HG03135 (cell line): ENCODE measurements at regions not wholly inside any gene's neighbourhood (a gene's known extent, or its start where the extent isn't known, plus 50 kb on each side); places are given as distances from the start of the nearest gene placed in this dataset.

Experiments used
- ATAC-seq: cut with Tn5 transposase; IDR thresholded peaks from one replicate; pipeline ENCODE4 v1.9.1; 2021; ENCODE audit warnings: mild to moderate bottlenecking, moderate library complexity; ENCODE audit not compliant: unreplicated experiment

DNA sequence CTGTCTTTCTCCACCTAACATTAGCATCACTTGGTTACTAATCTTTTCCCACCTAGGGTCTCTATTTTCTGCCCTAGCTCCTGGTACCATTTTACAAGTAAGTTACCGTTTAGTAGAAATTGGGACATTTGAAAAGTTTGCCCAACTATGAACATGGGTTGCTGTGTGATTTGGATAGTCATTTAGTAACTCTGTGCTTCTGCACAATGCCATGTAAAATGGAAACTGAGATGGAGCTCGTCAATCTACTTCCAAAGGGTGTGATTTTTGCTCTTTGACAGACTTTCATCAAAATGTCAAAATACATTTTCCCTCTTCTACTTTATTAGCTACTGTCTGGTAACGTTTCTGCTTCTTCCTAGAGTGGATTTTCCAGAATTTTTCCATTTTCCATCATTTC lies 381.5 kb upstream of the B3GALT2 start:
- ATAC-seq: no peak

DNA sequence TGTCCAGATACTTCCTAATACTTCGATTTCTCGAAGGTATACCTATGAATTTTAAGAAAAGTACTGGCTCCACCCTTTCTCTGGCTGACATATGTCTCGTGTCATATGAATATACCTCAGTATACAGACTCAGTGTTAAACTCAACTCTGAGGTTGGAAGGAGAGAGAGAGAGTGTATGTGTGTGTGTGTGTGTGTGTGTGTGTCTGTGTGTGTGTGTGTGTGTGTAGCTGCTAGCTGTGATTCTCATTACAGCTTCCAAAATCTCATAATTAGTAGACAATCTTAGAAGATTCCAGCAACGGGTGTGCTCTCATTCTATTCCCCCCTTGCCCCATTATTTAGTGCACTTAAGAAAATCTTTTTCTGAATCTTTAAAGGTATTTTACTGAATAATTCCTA lies 380.3 kb upstream of the B3GALT2 start:
- ATAC-seq: no peak

GRCh38 chr1:193565971-193566577 lies 379.7 kb upstream of the B3GALT2 start:
- no peak for ATAC-seq

DNA sequence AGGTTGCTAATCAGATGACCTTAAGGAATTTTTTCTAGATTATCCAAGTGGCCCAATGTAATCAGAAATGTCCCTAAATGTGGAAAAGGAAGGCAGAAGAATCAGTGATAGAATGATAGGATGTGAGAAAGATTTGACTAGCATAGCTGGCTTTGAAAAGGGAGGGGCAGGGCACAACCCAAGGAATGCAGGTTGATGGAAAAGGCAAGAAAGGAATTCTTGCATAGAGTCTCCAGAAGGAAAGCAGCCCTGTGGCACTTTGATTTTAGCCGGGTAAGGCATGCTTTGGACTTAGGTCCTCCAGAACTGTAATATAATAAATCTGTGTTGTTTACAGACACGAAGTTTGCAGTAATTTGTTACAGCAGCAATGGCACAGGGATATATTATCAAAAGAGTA lies 375.7 kb upstream of the B3GALT2 start:
- ATAC-seq: no peak

- ATAC-seq: no peak
Observed at GRCh38 chr1:193558491-193559028, 372.1 kb upstream of the B3GALT2 start.

- no peak for ATAC-seq
Observed at GRCh38 chr1:193555662-193556441, 369.4 kb upstream of the B3GALT2 start.

GRCh38 chr1:193553564-193553963 lies 367.2 kb upstream of the B3GALT2 start:
- no peak for ATAC-seq

DNA sequence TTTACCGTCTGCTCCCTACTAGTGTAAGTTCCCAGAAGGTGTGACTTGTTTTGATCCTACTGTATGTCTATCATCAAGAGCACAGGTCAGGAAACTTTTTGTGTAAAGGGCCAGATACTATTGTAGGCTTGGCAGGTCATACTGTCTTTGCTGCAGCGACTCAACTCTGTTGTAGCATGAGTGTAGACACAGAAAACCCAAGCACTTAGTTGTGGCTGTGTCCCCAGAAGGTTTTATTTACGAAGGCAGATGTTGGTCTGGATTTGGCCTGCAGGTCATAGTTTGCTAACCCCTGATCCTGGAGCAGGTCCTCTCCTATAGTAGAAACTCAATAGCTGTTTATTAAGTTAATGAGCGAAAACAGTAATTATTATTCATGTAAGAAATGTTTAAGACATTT lies 365.9 kb upstream of the B3GALT2 start:
- no peak for ATAC-seq

DNA sequence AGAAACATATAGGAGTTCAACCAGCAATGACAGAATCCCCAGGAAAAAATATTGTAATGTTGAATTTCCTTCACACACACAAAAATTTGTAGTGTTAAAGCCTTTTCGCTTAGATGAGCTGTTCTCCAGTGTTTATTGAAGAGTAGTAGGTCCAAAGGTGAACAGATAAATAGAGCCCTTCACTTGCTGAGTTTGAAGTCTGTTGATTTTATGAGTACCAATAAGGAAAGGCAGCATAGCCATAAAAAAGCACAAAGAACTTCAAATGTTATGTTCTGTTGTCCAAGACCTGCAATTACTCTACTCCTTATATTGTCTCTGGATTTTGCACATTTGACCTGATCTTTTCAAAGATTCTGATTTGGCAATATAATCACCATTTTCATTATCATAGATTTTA lies 362.7 kb upstream of the B3GALT2 start:
- no peak for ATAC-seq

- ATAC-seq: no peak
Observed at GRCh38 chr1:193545171-193545570, 358.8 kb upstream of the B3GALT2 start.

GRCh38 chr1:193543259-193543658 lies 356.8 kb upstream of the B3GALT2 start:
- no peak for ATAC-seq

DNA sequence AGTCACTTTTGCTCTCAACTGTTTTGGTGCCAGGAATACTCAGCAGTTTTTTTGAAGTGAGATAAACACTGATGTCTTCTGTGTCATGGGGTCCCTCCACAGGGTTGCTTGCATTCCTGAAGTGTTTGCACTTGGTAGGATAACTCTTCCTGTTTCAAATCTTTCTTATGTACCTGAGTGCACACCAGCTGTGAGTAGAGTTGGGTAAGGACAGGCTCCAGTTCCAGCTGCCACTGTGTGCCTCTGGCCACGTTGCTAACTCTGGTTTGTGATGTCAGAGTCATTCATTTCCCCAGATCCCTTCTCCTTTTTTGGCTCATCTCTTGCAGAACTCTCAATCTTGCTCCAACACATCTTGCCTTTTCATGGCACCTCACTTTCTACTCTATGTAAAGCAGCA lies 356.3 kb upstream of the B3GALT2 start:
- ATAC-seq: no peak

DNA sequence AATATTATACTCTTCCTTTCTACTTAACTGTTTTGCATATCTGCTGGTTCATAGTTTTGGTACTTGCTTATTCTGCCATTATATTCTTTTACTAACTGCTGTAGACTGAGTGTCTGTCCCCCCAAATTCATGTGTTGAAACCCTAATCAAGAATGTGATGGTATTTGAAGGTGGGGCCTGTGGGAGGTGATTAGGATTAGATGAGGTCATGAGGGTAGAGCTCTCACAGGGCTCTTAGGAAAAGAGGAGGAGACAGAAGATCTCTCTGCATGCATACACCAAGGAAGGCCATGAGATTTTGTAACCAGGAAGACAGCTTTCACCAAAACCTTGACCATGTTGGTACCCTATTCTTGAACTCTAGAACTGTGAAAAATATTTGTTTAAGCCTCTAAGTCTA lies 354.1 kb upstream of the B3GALT2 start:
- peak; percentile 4 for ATAC-seq

DNA sequence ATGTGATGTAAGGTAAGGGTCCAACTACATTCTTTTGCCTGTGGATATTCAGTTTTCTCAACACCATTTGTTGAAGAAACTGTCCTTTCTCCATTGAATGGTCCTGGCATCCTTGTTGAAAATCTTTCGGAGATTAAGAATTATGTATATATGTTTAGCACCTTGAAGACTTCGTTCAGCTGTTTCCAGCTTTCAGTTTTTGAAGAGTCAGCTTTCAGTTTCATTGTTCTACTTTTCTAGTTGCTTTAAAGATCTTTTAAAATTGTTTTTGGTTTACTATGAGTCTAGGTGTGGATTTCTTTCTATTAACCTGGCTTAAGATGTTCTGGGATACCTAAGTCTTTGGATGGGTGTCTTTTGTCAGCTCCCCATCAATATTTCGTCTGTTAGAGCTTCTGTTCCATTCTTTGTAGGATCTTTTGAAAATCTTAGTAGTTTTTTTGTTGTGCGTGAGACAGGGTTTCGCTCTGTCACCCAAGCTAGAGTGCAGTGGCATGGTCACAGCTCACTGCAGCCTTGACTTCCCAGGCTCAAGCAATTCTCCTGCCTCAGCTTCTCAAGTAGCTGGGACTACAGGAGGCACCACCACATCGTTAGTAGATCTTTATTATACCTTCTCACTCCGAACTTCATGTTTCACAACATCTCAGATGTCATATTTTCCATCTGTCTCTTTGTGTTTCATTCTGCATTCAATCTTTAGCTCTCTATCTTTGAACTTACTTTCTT lies 353.5 kb upstream of the B3GALT2 start:
- peak; percentile 61 for ATAC-seq

GRCh38 chr1:193538680-193539079 lies 352.3 kb upstream of the B3GALT2 start:
- no peak for ATAC-seq

- no peak for ATAC-seq
Observed at GRCh38 chr1:193538003-193538354, 351.6 kb upstream of the B3GALT2 start.

DNA sequence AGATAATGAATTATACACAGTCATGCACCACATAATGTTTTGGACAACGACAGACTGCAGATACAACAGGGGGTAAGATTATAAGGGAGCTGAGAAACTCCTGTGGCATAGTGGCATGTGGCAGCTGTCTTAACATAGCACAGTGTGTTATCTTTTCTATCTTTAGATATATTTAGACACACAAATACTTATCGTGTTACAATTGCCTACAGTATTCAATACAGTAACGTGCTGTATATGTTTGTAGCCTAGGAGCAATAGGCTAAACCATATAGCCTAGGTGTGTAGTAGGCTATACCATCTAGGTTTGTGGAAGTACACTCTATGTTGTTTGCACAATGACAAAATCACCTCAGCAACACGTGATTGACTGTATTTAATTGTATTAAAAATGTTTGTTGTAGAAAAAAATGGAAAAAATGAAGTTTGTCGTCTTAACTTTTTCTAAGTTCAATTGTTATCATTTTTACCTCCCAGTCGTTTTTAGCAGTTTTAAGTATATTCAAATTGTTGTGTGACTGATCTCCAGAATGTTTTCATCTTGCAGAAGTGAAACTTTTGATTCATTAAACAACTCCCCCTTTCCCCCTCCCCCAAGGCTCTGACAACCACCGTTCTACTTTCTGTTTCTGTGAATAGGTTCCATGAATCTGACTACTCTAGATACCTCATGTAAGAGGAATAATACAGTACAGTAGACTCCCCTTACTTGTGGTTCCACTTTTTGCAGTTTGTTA lies 351.0 kb upstream of the B3GALT2 start:
- ATAC-seq: peak; percentile 81

GRCh38 chr1:193533853-193534252 lies 347.4 kb upstream of the B3GALT2 start:
- no peak for ATAC-seq

GRCh38 chr1:193525917-193526710 lies 339.7 kb upstream of the B3GALT2 start:
- no peak for ATAC-seq

DNA sequence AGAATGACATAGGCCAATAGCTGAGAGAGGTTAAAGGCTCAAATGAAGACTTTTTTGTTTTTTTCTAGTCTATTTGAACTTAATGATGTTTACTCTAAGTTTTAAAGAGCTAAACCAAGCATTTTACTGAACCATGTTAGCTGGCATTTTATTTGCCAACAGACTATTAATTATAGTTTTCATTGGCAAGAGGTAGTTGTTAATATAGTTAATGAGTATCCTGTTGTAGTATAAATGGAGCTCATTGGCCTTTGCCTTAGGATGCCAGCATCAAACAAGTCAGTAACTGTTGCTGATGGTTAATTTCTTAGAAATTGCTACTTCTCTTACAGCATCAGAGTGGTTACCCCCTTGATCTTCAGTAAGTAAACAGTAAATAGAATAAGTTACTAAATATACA lies 339.0 kb upstream of the B3GALT2 start:
- ATAC-seq: no peak
